ENCODE measurements at regions not wholly inside any gene's neighbourhood (a gene's known extent, or its start where the extent isn't known, plus 50 kb on each side); places are given as distances from the start of the nearest gene placed in this dataset.

GRCh38 chr2:128557831-128558241, 239.2 kb upstream of the HS6ST1 start:
- Mint-ChIP-seq H3K4me3 (ENCODE audit: unreplicated experiment) (no peak overlapping the region), H3K36me3 (ENCODE audit: insufficient read depth, unreplicated experiment) (no peaks in the 10 kb centered on the region), H3K27ac (ENCODE audit: unreplicated experiment) (no peak overlapping the region), H3K4me1 (ENCODE audit: low read depth, unreplicated experiment) (no peaks in the 10 kb centered on the region), H3K9me3 (ENCODE audit: unreplicated experiment) (no peaks in the 10 kb centered on the region), H3K27me3 (ENCODE audit: insufficient read depth, unreplicated experiment) (peaks cover 19% of the 10 kb centered on the region)
- ChIA-PET CTCF (no interaction called here), POLR2A (no interaction called here)
- Histone ChIP-seq H3K4me3 (ENCODE audit: low read depth, low read length) (no peak overlapping the region), H3K4me1 (no peaks in the 10 kb centered on the region), H3K36me3 (ENCODE audit: control insufficient read depth, insufficient read depth, low read length) (no peaks in the 10 kb centered on the region), H3K9me3 (no peaks in the 10 kb centered on the region), H3K27me3 (replicated peaks; ENCODE audit: control insufficient read depth, insufficient read depth, low read length) (no peaks in the 10 kb centered on the region)
- no peak for TF ChIP-seq CTCF (IDR thresholded peaks at IDR 0.05; ENCODE audit: insufficient read depth in 1 of 2, low read depth in 1 of 2, low read length in 1 of 2, severe bottlenecking in 1 of 2, unreplicated experiment in 1 of 2)
- no peak for DNase-seq
- BruUV-seq (replicated peaks): no TSS peak
- intact Hi-C loops (cut with micrococcal nuclease; ENCODE audit: unreplicated experiment): no loop called here

- H3K4me1 ChIP-seq: no peaks in the 10 kb centered on the region
- H3K27me3 ChIP-seq (replicated peaks; ENCODE audit: control insufficient read depth, insufficient read depth, low read length): no peaks in the 10 kb centered on the region
- intact Hi-C loops (cut with micrococcal nuclease; ENCODE audit: unreplicated experiment): no loop called here
- POLR2A ChIA-PET: no interaction called here
- Mint-ChIP-seq H3K36me3 (ENCODE audit: insufficient read depth, unreplicated experiment) (no peaks in the 10 kb centered on the region), H3K27me3 (ENCODE audit: insufficient read depth, unreplicated experiment) (peaks cover 21% of the 10 kb centered on the region), H3K9me3 (ENCODE audit: unreplicated experiment) (no peaks in the 10 kb centered on the region), H3K27ac (ENCODE audit: unreplicated experiment) (no peak overlapping the region), H3K4me1 (ENCODE audit: low read depth, unreplicated experiment) (no peaks in the 10 kb centered on the region), H3K4me3 (ENCODE audit: unreplicated experiment) (no peak overlapping the region)
- TF ChIP-seq CTCF (IDR thresholded peaks at IDR 0.05; ENCODE audit: insufficient read depth in 1 of 2, low read depth in 1 of 2, low read length in 1 of 2, severe bottlenecking in 1 of 2, unreplicated experiment in 1 of 2): no peak
- H3K9me3 ChIP-seq: no peaks in the 10 kb centered on the region
- no peak for DNase-seq
- no peak overlapping the region for H3K4me3 ChIP-seq (ENCODE audit: low read depth, low read length)
- CTCF ChIA-PET: no interaction called here
- H3K36me3 ChIP-seq (ENCODE audit: control insufficient read depth, insufficient read depth, low read length): no peaks in the 10 kb centered on the region
- no TSS peak for BruUV-seq (replicated peaks)
Measured at GRCh38 chr2:128558441-128558840, 239.8 kb upstream of the HS6ST1 start.

GRCh38 chr2:128558895-128559532, 240.3 kb upstream of the HS6ST1 start:
- no peak for TF ChIP-seq CTCF (IDR thresholded peaks at IDR 0.05; ENCODE audit: insufficient read depth in 1 of 2, low read depth in 1 of 2, low read length in 1 of 2, severe bottlenecking in 1 of 2, unreplicated experiment in 1 of 2)
- ChIA-PET POLR2A (no interaction called here), CTCF (no interaction called here)
- H3K36me3 ChIP-seq (ENCODE audit: control insufficient read depth, insufficient read depth, low read length): no peaks in the 10 kb centered on the region
- intact Hi-C loops (cut with micrococcal nuclease; ENCODE audit: unreplicated experiment): no loop called here
- no peak overlapping the region for H3K4me3 ChIP-seq (ENCODE audit: low read depth, low read length)
- H3K27me3 ChIP-seq (replicated peaks; ENCODE audit: control insufficient read depth, insufficient read depth, low read length): no peaks in the 10 kb centered on the region
- Mint-ChIP-seq H3K4me1 (ENCODE audit: low read depth, unreplicated experiment) (no peaks in the 10 kb centered on the region), H3K9me3 (ENCODE audit: unreplicated experiment) (no peaks in the 10 kb centered on the region), H3K4me3 (ENCODE audit: unreplicated experiment) (no peak overlapping the region), H3K27me3 (ENCODE audit: insufficient read depth, unreplicated experiment) (peaks cover 21% of the 10 kb centered on the region), H3K27ac (ENCODE audit: unreplicated experiment) (no peak overlapping the region), H3K36me3 (ENCODE audit: insufficient read depth, unreplicated experiment) (no peaks in the 10 kb centered on the region)
- H3K4me1 ChIP-seq: no peaks in the 10 kb centered on the region
- no peak for DNase-seq
- no peaks in the 10 kb centered on the region for H3K9me3 ChIP-seq
- no TSS peak for BruUV-seq (replicated peaks)

All from Caco-2 (cell line).